ENCODE measurements at regions not wholly inside any gene's neighbourhood (a gene's known extent, or its start where the extent isn't known, plus 50 kb on each side); places are given as distances from the start of the nearest gene placed in this dataset.

- Histone ChIP-seq H3K79me1 (ENCODE audit: low read depth, low read length) (no peaks in the 10 kb centered on the region), H3K27me3 (ENCODE audit: control insufficient read depth in 3 of 3, insufficient read depth in 3 of 3, low read depth in 1 of 3, low read length in 3 of 3) (no peaks in the 10 kb centered on the region), H3K4ac (ENCODE audit: low read length) (no peak overlapping the region), H2BK120ac (ENCODE audit: low read depth, low read length) (no peak overlapping the region), H3K4me2 (ENCODE audit: insufficient read depth, low read length, poor library complexity, severe bottlenecking) (no peak overlapping the region), H3K9me3 (replicated peaks in 1 of 2; ENCODE audit: control insufficient read depth in 2 of 2, insufficient read depth in 1 of 2, low read depth in 1 of 2, low read length in 2 of 2) (no peaks in the 10 kb centered on the region), H3K9ac (ENCODE audit: low read depth, low read length, poor library complexity) (no peak overlapping the region), H3K4me1 (ENCODE audit: control insufficient read depth in 2 of 2, insufficient read depth in 1 of 2, low read depth in 1 of 2, low read length in 2 of 2) (peaks cover 22 to 23% of the 10 kb centered on the region in 2 donors), H4K8ac (ENCODE audit: low read depth, low read length) (no peak overlapping the region), H3K36me3 (replicated peaks in 1 of 2; ENCODE audit: control insufficient read depth in 2 of 2, insufficient read depth in 2 of 2, low read length in 2 of 2) (no peaks in the 10 kb centered on the region), H3K23ac (ENCODE audit: low read depth, low read length, poor library complexity) (no peak overlapping the region), H3K4me3 (ENCODE audit: low read length in 2 of 2) (no peak overlapping the region), H2AFZ (ENCODE audit: low read length) (peak overlapping the region; percentile 80), H3K27ac (replicated peaks; ENCODE audit: low read length) (peak overlapping the region; percentile 85), H3K18ac (ENCODE audit: low read length) (no peak overlapping the region), H2AK5ac (ENCODE audit: low read depth, low read length) (no peak overlapping the region), H3K14ac (ENCODE audit: low read length) (no peak overlapping the region), H2BK12ac (ENCODE audit: low read length) (no peak overlapping the region), H4K91ac (ENCODE audit: low read depth, low read length, poor library complexity) (no peak overlapping the region), H2BK15ac (ENCODE audit: low read length) (no peak overlapping the region), H2BK5ac (ENCODE audit: low read length) (peak overlapping the region; percentile 17)
- no peak for DNase-seq (ENCODE audit: low spot score)
- WGBS, 2 donors (ENCODE audit: extremely low coverage in 2 of 2, insufficient read length in 2 of 2, insufficient replicate concordance in 1 of 2), result no CpG with 5 or more reads among the region's 6 CpGs
These were observed 465.4 kb upstream of the BTBD3 start for GRCh38 chr20:11452326-11452725.

- no peaks in the 10 kb centered on the region for H3K27me3 ChIP-seq (ENCODE audit: control insufficient read depth in 3 of 3, insufficient read depth in 3 of 3, low read depth in 1 of 3, low read length in 3 of 3)
- no peak for DNase-seq (ENCODE audit: low spot score)
These were observed 464.3 kb upstream of the BTBD3 start for GRCh38 chr20:11453430-11453829.

GRCh38 chr20:11454966-11455799 lies 462.5 kb upstream of the BTBD3 start:
- Histone ChIP-seq H2BK5ac (ENCODE audit: low read length) (no peak overlapping the region), H2AFZ (ENCODE audit: low read length) (peak overlapping the region; percentile 47), H3K79me1 (ENCODE audit: low read depth, low read length) (no peaks in the 10 kb centered on the region), H3K27ac (replicated peaks; ENCODE audit: low read length) (peak overlapping the region; percentile 32), H3K18ac (ENCODE audit: low read length) (no peak overlapping the region), H2AK5ac (ENCODE audit: low read depth, low read length) (no peak overlapping the region), H3K4ac (ENCODE audit: low read length) (no peak overlapping the region), H3K4me1 (ENCODE audit: control insufficient read depth in 2 of 2, insufficient read depth in 1 of 2, low read depth in 1 of 2, low read length in 2 of 2) (peaks cover 18 to 19% of the 10 kb centered on the region in 2 donors), H3K27me3 (ENCODE audit: control insufficient read depth in 3 of 3, insufficient read depth in 3 of 3, low read depth in 1 of 3, low read length in 3 of 3) (no peaks in the 10 kb centered on the region), H3K14ac (ENCODE audit: low read length) (no peak overlapping the region), H3K4me2 (ENCODE audit: insufficient read depth, low read length, poor library complexity, severe bottlenecking) (no peak overlapping the region), H3K4me3 (ENCODE audit: low read length in 2 of 2) (no peak overlapping the region), H3K9me3 (replicated peaks in 1 of 2; ENCODE audit: control insufficient read depth in 2 of 2, insufficient read depth in 1 of 2, low read depth in 1 of 2, low read length in 2 of 2) (no peaks in the 10 kb centered on the region), H2BK15ac (ENCODE audit: low read length) (no peak overlapping the region), H3K36me3 (replicated peaks in 1 of 2; ENCODE audit: control insufficient read depth in 2 of 2, insufficient read depth in 2 of 2, low read length in 2 of 2) (no peaks in the 10 kb centered on the region), H2BK12ac (ENCODE audit: low read length) (no peak overlapping the region), H3K23ac (ENCODE audit: low read depth, low read length, poor library complexity) (no peak overlapping the region), H4K8ac (ENCODE audit: low read depth, low read length) (no peak overlapping the region), H2BK120ac (ENCODE audit: low read depth, low read length) (no peak overlapping the region), H3K9ac (ENCODE audit: low read depth, low read length, poor library complexity) (no peak overlapping the region), H4K91ac (ENCODE audit: low read depth, low read length, poor library complexity) (no peak overlapping the region)
- DNase-seq (ENCODE audit: low spot score), result no peak
- WGBS, 2 donors (ENCODE audit: extremely low coverage in 2 of 2, insufficient read length in 2 of 2, insufficient replicate concordance in 1 of 2), result no CpG with 5 or more reads among the region's 7 CpGs

More at GRCh38 chr20:11453430-11453829, 464.3 kb upstream of the BTBD3 start:
- Histone ChIP-seq H3K27ac (replicated peaks; ENCODE audit: low read length) (no peak overlapping the region), H4K8ac (ENCODE audit: low read depth, low read length) (no peak overlapping the region), H3K18ac (ENCODE audit: low read length) (no peak overlapping the region), H2AFZ (ENCODE audit: low read length) (peak overlapping the region; percentile 14), H3K79me1 (ENCODE audit: low read depth, low read length) (no peaks in the 10 kb centered on the region), H4K91ac (ENCODE audit: low read depth, low read length, poor library complexity) (no peak overlapping the region), H3K4ac (ENCODE audit: low read length) (no peak overlapping the region), H2BK15ac (ENCODE audit: low read length) (no peak overlapping the region), H3K23ac (ENCODE audit: low read depth, low read length, poor library complexity) (no peak overlapping the region), H3K4me2 (ENCODE audit: insufficient read depth, low read length, poor library complexity, severe bottlenecking) (no peak overlapping the region), H3K36me3 (replicated peaks in 1 of 2; ENCODE audit: control insufficient read depth in 2 of 2, insufficient read depth in 2 of 2, low read length in 2 of 2) (no peaks in the 10 kb centered on the region), H2AK5ac (ENCODE audit: low read depth, low read length) (no peak overlapping the region), H2BK12ac (ENCODE audit: low read length) (no peak overlapping the region), H3K14ac (ENCODE audit: low read length) (no peak overlapping the region), H3K9ac (ENCODE audit: low read depth, low read length, poor library complexity) (no peak overlapping the region), H3K9me3 (replicated peaks in 1 of 2; ENCODE audit: control insufficient read depth in 2 of 2, insufficient read depth in 1 of 2, low read depth in 1 of 2, low read length in 2 of 2) (no peaks in the 10 kb centered on the region), H3K4me3 (ENCODE audit: low read length in 2 of 2) (no peak overlapping the region), H2BK5ac (ENCODE audit: low read length) (no peak overlapping the region), H3K4me1 (ENCODE audit: control insufficient read depth in 2 of 2, insufficient read depth in 1 of 2, low read depth in 1 of 2, low read length in 2 of 2) (peaks cover 18 to 19% of the 10 kb centered on the region in 2 donors), H2BK120ac (ENCODE audit: low read depth, low read length) (no peak overlapping the region)
- no CpG with 5 or more reads among the region's 2 CpGs for WGBS, 2 donors (ENCODE audit: extremely low coverage in 2 of 2, insufficient read length in 2 of 2, insufficient replicate concordance in 1 of 2)

GRCh38 chr20:11457488-11457887 lies 460.2 kb upstream of the BTBD3 start:
- H3K18ac ChIP-seq (ENCODE audit: low read length), result no peak overlapping the region
- no peak overlapping the region for H2AK5ac ChIP-seq (ENCODE audit: low read depth, low read length)
- no peak overlapping the region for H3K9ac ChIP-seq (ENCODE audit: low read depth, low read length, poor library complexity)
- H3K79me1 ChIP-seq (ENCODE audit: low read depth, low read length), result no peaks in the 10 kb centered on the region
- H2BK15ac ChIP-seq (ENCODE audit: low read length), result no peak overlapping the region
- H2BK5ac ChIP-seq (ENCODE audit: low read length), result no peak overlapping the region
- no CpG with 5 or more reads among the region's 5 CpGs for WGBS, 2 donors (ENCODE audit: extremely low coverage in 2 of 2, insufficient read length in 2 of 2, insufficient replicate concordance in 1 of 2)
- H3K14ac ChIP-seq (ENCODE audit: low read length), result no peak overlapping the region
- no peak overlapping the region for H3K4me3 ChIP-seq (ENCODE audit: low read length in 2 of 2)
- H3K4me2 ChIP-seq (ENCODE audit: insufficient read depth, low read length, poor library complexity, severe bottlenecking), result no peak overlapping the region
- no peak overlapping the region for H4K91ac ChIP-seq (ENCODE audit: low read depth, low read length, poor library complexity)
- no peaks in the 10 kb centered on the region for H3K9me3 ChIP-seq (replicated peaks in 1 of 2; ENCODE audit: control insufficient read depth in 2 of 2, insufficient read depth in 1 of 2, low read depth in 1 of 2, low read length in 2 of 2)
- no peaks in the 10 kb centered on the region for H3K36me3 ChIP-seq (replicated peaks in 1 of 2; ENCODE audit: control insufficient read depth in 2 of 2, insufficient read depth in 2 of 2, low read length in 2 of 2)
- no peak for DNase-seq (ENCODE audit: low spot score)
- H3K27me3 ChIP-seq (ENCODE audit: control insufficient read depth in 3 of 3, insufficient read depth in 3 of 3, low read depth in 1 of 3, low read length in 3 of 3), result no peaks in the 10 kb centered on the region
- no peak overlapping the region for H3K4ac ChIP-seq (ENCODE audit: low read length)
- no peak overlapping the region for H4K8ac ChIP-seq (ENCODE audit: low read depth, low read length)
- no peak overlapping the region for H2BK120ac ChIP-seq (ENCODE audit: low read depth, low read length)
- no peak overlapping the region for H2BK12ac ChIP-seq (ENCODE audit: low read length)
- no peak overlapping the region for H2AFZ ChIP-seq (ENCODE audit: low read length)
- no peak overlapping the region for H3K27ac ChIP-seq (replicated peaks; ENCODE audit: low read length)
- peaks cover 10 to 12% of the 10 kb centered on the region in 2 donors for H3K4me1 ChIP-seq (ENCODE audit: control insufficient read depth in 2 of 2, insufficient read depth in 1 of 2, low read depth in 1 of 2, low read length in 2 of 2)
- no peak overlapping the region for H3K23ac ChIP-seq (ENCODE audit: low read depth, low read length, poor library complexity)

Measured in neuronal stem cell (in vitro differentiated cells).